ENCODE measurements at regions not wholly inside any gene's neighbourhood (a gene's known extent, or its start where the extent isn't known, plus 50 kb on each side); places are given as distances from the start of the nearest gene placed in this dataset.
"Not testable (repeated sequence)": the region's sequence is repeated elsewhere in the genome, so short reads cannot be mapped to it uniquely, and the experiment has no call there.

GRCh38 chr4:169861593-169861992 is 103.8 kb upstream of the HPF1 start:
- no peak for DNase-seq
- Mint-ChIP-seq H3K27ac (no peak overlapping the region), H3K4me1 (ENCODE audit: low read depth) (no peaks in the 10 kb centered on the region), H3K9me3 (no peaks in the 10 kb centered on the region), H3K27me3 (ENCODE audit: low read depth) (no peaks in the 10 kb centered on the region), H3K4me3 (no peak overlapping the region), H3K36me3 (ENCODE audit: insufficient read depth in 2 of 2) (no peaks in the 10 kb centered on the region)
- no peak for ATAC-seq (replicated peaks in 1 of 2)

- DNase-seq = no peak
- Mint-ChIP-seq H3K4me3 (no peak overlapping the region), H3K27ac (no peak overlapping the region), H3K36me3 (ENCODE audit: insufficient read depth in 2 of 2) (no peaks in the 10 kb centered on the region), H3K9me3 (peaks cover 0 to 2% of the 10 kb centered on the region in 2 donors), H3K27me3 (ENCODE audit: low read depth) (no peaks in the 10 kb centered on the region), H3K4me1 (ENCODE audit: low read depth) (no peaks in the 10 kb centered on the region)
- ATAC-seq (replicated peaks in 1 of 2) = no peak
Observed at GRCh38 chr4:169859366-169860216, 101.8 kb upstream of the HPF1 start.

GRCh38 chr4:169854090-169854489 is 96.3 kb upstream of the HPF1 start:
- DNase-seq (no peak), ATAC-seq (replicated peaks in 1 of 2) (no peak)
- Mint-ChIP-seq H3K27me3 (ENCODE audit: low read depth) (peaks cover 7% of the 10 kb centered on the region), H3K27ac (no peak overlapping the region), H3K4me3 (no peak overlapping the region), H3K9me3 (peaks cover 0 to 2% of the 10 kb centered on the region in 2 donors), H3K4me1 (ENCODE audit: low read depth) (no peaks in the 10 kb centered on the region), H3K36me3 (ENCODE audit: insufficient read depth in 2 of 2) (no peaks in the 10 kb centered on the region)

- Mint-ChIP-seq H3K9me3 (peaks cover 0 to 2% of the 10 kb centered on the region in 2 donors), H3K4me1 (ENCODE audit: low read depth) (no peaks in the 10 kb centered on the region), H3K27me3 (ENCODE audit: low read depth) (peaks cover 7% of the 10 kb centered on the region), H3K4me3 (no peak overlapping the region), H3K27ac (no peak overlapping the region), H3K36me3 (ENCODE audit: insufficient read depth in 2 of 2) (no peaks in the 10 kb centered on the region)
- DNase-seq (no peak), ATAC-seq (replicated peaks in 1 of 2) (no peak)
Observed at GRCh38 chr4:169852481-169852880, 94.7 kb upstream of the HPF1 start.

GRCh38 chr4:169851750-169852149 is 94.0 kb upstream of the HPF1 start:
- no peaks in the 10 kb centered on the region for H3K4me1 Mint-ChIP-seq (ENCODE audit: low read depth)
- no peaks in the 10 kb centered on the region for H3K36me3 Mint-ChIP-seq (ENCODE audit: insufficient read depth in 2 of 2)
- H3K9me3 Mint-ChIP-seq = peaks cover 0 to 2% of the 10 kb centered on the region in 2 donors
- no peak for DNase-seq
- no peak overlapping the region for H3K27ac Mint-ChIP-seq
- H3K27me3 Mint-ChIP-seq (ENCODE audit: low read depth) = peaks cover 7% of the 10 kb centered on the region
- ATAC-seq (replicated peaks in 1 of 2) = no peak
- no peak overlapping the region for H3K4me3 Mint-ChIP-seq

- no peak for DNase-seq
- no peak overlapping the region for H3K4me3 Mint-ChIP-seq
- no peaks in the 10 kb centered on the region for H3K36me3 Mint-ChIP-seq (ENCODE audit: insufficient read depth in 2 of 2)
- no peaks in the 10 kb centered on the region for H3K9me3 Mint-ChIP-seq
- ATAC-seq (replicated peaks in 1 of 2) = no peak
- peaks cover 7% of the 10 kb centered on the region for H3K27me3 Mint-ChIP-seq (ENCODE audit: low read depth)
- H3K27ac Mint-ChIP-seq = no peak overlapping the region
- H3K4me1 Mint-ChIP-seq (ENCODE audit: low read depth) = no peaks in the 10 kb centered on the region
Observed at GRCh38 chr4:169849456-169849855, 91.7 kb upstream of the HPF1 start.

GRCh38 chr4:169848018-169848417 is 90.3 kb upstream of the HPF1 start:
- H3K27me3 Mint-ChIP-seq (ENCODE audit: low read depth) = peaks cover 5% of the 10 kb centered on the region
- H3K27ac Mint-ChIP-seq = no peak overlapping the region
- no peaks in the 10 kb centered on the region for H3K4me1 Mint-ChIP-seq (ENCODE audit: low read depth)
- no peak overlapping the region for H3K4me3 Mint-ChIP-seq
- no peaks in the 10 kb centered on the region for H3K9me3 Mint-ChIP-seq
- ATAC-seq (replicated peaks in 1 of 2) (no peak), DNase-seq (no peak)
- no peaks in the 10 kb centered on the region for H3K36me3 Mint-ChIP-seq (ENCODE audit: insufficient read depth in 2 of 2)

GRCh38 chr4:169847171-169847570 is 89.4 kb upstream of the HPF1 start:
- DNase-seq (no peak), ATAC-seq (replicated peaks in 1 of 2) (no peak)
- peaks cover 4% of the 10 kb centered on the region for H3K27me3 Mint-ChIP-seq (ENCODE audit: low read depth)
- no peaks in the 10 kb centered on the region for H3K4me1 Mint-ChIP-seq (ENCODE audit: low read depth)
- H3K36me3 Mint-ChIP-seq (ENCODE audit: insufficient read depth in 2 of 2) = no peaks in the 10 kb centered on the region
- no peak overlapping the region for H3K27ac Mint-ChIP-seq
- no peak overlapping the region for H3K4me3 Mint-ChIP-seq
- H3K9me3 Mint-ChIP-seq = no peaks in the 10 kb centered on the region

- no peak overlapping the region for H3K4me3 Mint-ChIP-seq
- H3K36me3 Mint-ChIP-seq (ENCODE audit: insufficient read depth in 2 of 2) = no peaks in the 10 kb centered on the region
- no peaks in the 10 kb centered on the region for H3K4me1 Mint-ChIP-seq (ENCODE audit: low read depth)
- no peak for ATAC-seq (replicated peaks in 1 of 2)
- DNase-seq = no peak
- H3K9me3 Mint-ChIP-seq = no peaks in the 10 kb centered on the region
- H3K27me3 Mint-ChIP-seq (ENCODE audit: low read depth) = peaks cover 4% of the 10 kb centered on the region
- H3K27ac Mint-ChIP-seq = no peak overlapping the region
Observed at GRCh38 chr4:169846396-169846795, 88.7 kb upstream of the HPF1 start.

GRCh38 chr4:169841776-169842175 is 84.0 kb upstream of the HPF1 start:
- Mint-ChIP-seq H3K27me3 (ENCODE audit: low read depth) (peaks cover 4% of the 10 kb centered on the region), H3K27ac (no peak overlapping the region), H3K4me1 (ENCODE audit: low read depth) (no peaks in the 10 kb centered on the region), H3K4me3 (no peak overlapping the region), H3K36me3 (ENCODE audit: insufficient read depth in 2 of 2) (no peaks in the 10 kb centered on the region), H3K9me3 (peaks cover 3% of the 10 kb centered on the region in 2 donors)
- no peak for ATAC-seq (replicated peaks in 1 of 2)
- DNase-seq = no peak

GRCh38 chr4:169840554-169840953 is 82.8 kb upstream of the HPF1 start:
- H3K4me3 Mint-ChIP-seq = no peak overlapping the region
- H3K27ac Mint-ChIP-seq = no peak overlapping the region
- peaks cover 4% of the 10 kb centered on the region for H3K27me3 Mint-ChIP-seq (ENCODE audit: low read depth)
- H3K36me3 Mint-ChIP-seq (ENCODE audit: insufficient read depth in 2 of 2) = no peaks in the 10 kb centered on the region
- peaks cover 3% of the 10 kb centered on the region in 2 donors for H3K9me3 Mint-ChIP-seq
- DNase-seq (no peak), ATAC-seq (replicated peaks in 1 of 2) (no peak)
- no peaks in the 10 kb centered on the region for H3K4me1 Mint-ChIP-seq (ENCODE audit: low read depth)

- H3K27me3 Mint-ChIP-seq (ENCODE audit: low read depth); ATAC-seq (replicated peaks in 1 of 2); DNase-seq; H3K36me3 Mint-ChIP-seq (ENCODE audit: insufficient read depth in 2 of 2); H3K4me1 Mint-ChIP-seq (ENCODE audit: low read depth); H3K9me3 Mint-ChIP-seq; H3K27ac Mint-ChIP-seq; H3K4me3 Mint-ChIP-seq: not testable (repeated sequence)
Observed at GRCh38 chr4:169828329-169828728, 70.6 kb upstream of the HPF1 start.

GRCh38 chr4:169826634-169827187 is 69.0 kb upstream of the HPF1 start:
- H3K36me3 Mint-ChIP-seq (ENCODE audit: insufficient read depth in 2 of 2) = peaks cover 0 to 5% of the 10 kb centered on the region in 2 donors
- H3K4me1 Mint-ChIP-seq (ENCODE audit: low read depth) = no peaks in the 10 kb centered on the region
- DNase-seq (no peak), ATAC-seq (replicated peaks in 1 of 2) (no peak)
- no peak overlapping the region for H3K27ac Mint-ChIP-seq
- H3K9me3 Mint-ChIP-seq = peaks cover 0 to under 1% of the 10 kb centered on the region in 2 donors
- no peak overlapping the region for H3K4me3 Mint-ChIP-seq
- H3K27me3 Mint-ChIP-seq (ENCODE audit: low read depth) = no peaks in the 10 kb centered on the region

GRCh38 chr4:169823685-169824084 is 65.9 kb upstream of the HPF1 start:
- Mint-ChIP-seq H3K27me3 (ENCODE audit: low read depth) (peaks cover 3% of the 10 kb centered on the region), H3K4me1 (ENCODE audit: low read depth) (peaks cover 2% of the 10 kb centered on the region), H3K27ac (no peak overlapping the region), H3K9me3 (no peaks in the 10 kb centered on the region), H3K4me3 (no peak overlapping the region), H3K36me3 (ENCODE audit: insufficient read depth in 2 of 2) (peaks cover 0 to 5% of the 10 kb centered on the region in 2 donors)
- ATAC-seq (replicated peaks in 1 of 2) (no peak), DNase-seq (peak in 1 of 2 donors; percentile 4)

Measured in activated T-cell treated with anti-CD3 and anti-CD28 coated beads, Interleukin-2, amount 50 U/mL, for 72 hours (primary cell).